ENCODE measurements at regions not wholly inside any gene's neighbourhood (a gene's known extent, or its start where the extent isn't known, plus 50 kb on each side); places are given as distances from the start of the nearest gene placed in this dataset.

DNA sequence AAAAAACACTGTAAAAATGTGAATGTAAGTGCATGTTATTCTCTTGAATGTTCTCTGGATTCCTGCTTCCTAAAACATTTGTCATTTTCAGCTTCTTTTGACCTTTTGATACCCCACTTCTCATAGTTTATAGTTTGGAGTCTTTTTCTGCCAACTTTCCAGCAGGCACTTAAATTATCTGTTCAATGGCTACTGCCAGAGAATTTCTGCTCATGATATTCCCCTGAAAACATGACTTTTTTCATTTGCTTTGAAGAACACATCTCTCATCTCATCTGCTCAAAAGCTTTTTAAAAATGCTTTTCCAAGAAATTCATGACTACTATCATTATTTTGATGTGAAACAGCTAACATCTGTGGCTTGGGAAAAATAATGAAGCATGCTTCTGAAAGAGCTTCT lies 269.7 kb upstream of the PCDH7 start:
- TF ChIP-seq, protein P1, sequence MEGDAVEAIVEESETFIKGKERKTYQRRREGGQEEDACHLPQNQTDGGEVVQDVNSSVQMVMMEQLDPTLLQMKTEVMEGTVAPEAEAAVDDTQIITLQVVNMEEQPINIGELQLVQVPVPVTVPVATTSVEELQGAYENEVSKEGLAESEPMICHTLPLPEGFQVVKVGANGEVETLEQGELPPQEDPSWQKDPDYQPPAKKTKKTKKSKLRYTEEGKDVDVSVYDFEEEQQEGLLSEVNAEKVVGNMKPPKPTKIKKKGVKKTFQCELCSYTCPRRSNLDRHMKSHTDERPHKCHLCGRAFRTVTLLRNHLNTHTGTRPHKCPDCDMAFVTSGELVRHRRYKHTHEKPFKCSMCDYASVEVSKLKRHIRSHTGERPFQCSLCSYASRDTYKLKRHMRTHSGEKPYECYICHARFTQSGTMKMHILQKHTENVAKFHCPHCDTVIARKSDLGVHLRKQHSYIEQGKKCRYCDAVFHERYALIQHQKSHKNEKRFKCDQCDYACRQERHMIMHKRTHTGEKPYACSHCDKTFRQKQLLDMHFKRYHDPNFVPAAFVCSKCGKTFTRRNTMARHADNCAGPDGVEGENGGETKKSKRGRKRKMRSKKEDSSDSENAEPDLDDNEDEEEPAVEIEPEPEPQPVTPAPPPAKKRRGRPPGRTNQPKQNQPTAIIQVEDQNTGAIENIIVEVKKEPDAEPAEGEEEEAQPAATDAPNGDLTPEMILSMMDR (IDR thresholded peaks at IDR 0.05; ENCODE audit: extremely low read depth, missing control alignments) = no peak
- no peak for DNase-seq (ENCODE audit: low spot score)

DNA sequence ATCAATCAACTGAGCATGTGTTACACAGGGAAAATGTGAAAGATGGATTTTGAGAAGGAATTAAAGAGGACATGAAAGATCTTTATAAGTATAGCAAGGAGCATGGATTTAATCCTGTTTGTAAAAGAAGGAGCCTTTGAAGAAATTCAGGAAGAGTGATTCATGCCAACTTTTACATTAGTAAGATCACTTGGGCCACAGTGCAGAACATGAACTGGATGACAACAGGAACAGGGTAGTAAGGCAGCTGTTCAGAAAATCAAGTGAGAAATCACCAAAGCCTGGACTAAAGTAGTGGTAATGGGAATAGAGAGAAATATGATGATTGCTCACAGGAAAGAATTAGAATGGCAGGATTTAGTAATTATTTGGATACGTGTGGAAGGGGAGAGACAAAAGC lies 265.7 kb upstream of the PCDH7 start:
- DNase-seq (ENCODE audit: low spot score) = no peak
- TF ChIP-seq, protein P1 (IDR thresholded peaks at IDR 0.05; ENCODE audit: extremely low read depth, missing control alignments) = no peak

DNA sequence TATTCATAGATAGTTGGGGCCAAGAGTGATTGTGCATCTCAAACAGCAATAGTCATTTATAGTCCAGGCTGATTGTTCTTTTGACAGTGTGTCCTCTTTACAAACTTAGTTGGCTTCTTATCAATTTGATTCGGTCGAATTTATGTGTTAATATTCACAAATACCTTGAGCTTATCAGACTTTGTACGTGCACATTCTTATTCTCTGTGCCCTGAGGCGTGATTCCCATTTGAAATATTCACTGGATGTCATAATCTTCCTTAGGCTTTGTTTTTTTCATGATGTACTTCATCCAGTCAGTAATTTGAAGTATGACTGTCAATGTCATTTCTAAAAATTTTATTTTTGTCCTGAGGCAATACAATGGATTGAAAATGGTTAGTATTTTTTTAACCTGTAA lies 263.5 kb upstream of the PCDH7 start:
- TF ChIP-seq, protein P1 (IDR thresholded peaks at IDR 0.05; ENCODE audit: extremely low read depth, missing control alignments) = no peak
- DNase-seq (ENCODE audit: low spot score) = no peak

DNA sequence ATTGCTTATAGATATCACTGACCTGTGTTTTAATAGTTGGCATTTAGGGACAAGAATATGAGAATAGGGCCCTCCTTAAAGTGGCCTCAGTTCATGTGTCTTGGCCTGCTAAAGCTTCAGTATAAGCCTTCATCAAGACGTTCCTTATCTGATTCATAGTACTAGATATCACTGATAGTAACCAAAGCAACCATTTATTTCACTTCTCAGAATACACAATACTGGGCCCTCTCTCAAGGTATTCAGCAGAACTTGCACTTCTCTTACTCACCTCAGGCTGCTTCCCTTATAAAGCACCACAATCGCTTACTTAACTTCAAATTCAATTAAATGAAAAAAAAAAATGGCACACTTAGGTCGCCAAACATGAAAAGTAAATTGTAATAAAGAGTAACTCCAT lies 259.4 kb upstream of the PCDH7 start:
- no peak for DNase-seq (ENCODE audit: low spot score)
- TF ChIP-seq, protein P1 (IDR thresholded peaks at IDR 0.05; ENCODE audit: extremely low read depth, missing control alignments) = no peak

DNA sequence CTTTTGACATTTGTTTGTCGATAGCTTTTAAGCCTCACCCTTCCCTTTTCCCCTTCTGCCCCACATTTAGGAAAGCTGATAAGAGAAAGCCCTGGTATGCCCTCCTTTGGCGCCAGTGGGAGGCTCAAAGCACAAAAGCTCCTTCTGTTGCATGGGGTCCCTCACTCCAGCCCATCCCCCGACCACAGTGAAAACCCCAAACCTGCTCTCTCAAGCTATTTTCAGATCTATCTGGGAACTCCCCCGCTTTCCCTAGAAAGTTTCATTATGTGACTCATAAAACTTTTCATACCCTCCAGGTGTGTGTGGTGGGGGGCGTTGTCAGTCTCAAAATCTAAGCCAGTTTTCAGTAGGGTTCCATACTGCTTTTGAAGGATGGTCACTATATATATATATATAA lies 259.0 kb upstream of the PCDH7 start:
- DNase-seq (ENCODE audit: low spot score) = no peak

DNA sequence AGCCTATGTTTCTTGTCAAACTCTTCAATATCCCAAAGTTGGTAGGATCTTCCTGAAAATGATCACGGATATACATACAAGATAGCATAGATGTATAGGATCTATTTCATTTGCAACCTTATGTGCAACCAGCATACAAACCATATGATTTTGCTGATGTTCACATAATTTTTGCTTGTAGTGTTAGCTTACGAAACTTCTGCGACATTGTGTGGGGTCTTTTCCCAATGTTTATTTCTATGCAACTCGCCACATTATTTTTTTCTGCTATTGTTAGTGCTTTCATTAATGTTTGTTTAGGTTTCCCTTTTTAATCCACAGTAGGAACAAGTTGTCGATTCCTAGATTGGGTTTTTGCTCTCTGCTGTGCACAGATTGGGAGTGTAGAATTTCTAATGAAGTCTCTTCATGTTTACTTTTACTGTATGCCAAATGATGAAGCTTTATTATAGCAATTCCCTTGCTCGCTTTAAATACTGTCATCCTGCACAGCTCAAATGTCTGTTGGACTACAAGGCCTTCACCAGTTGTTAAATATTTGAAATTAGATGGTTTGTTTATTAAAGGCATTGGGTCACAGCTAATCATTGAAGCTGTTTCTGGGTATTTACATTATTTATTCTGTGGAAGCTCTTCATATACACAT lies 257.6 kb upstream of the PCDH7 start:
- TF ChIP-seq, protein P1 (IDR thresholded peaks at IDR 0.05; ENCODE audit: extremely low read depth, missing control alignments) = no peak
- no peak for DNase-seq (ENCODE audit: low spot score)

More for the DNA sequence above, 259.0 kb upstream of the PCDH7 start:
- TF ChIP-seq, protein P1 (IDR thresholded peaks at IDR 0.05; ENCODE audit: extremely low read depth, missing control alignments) = no peak

DNA sequence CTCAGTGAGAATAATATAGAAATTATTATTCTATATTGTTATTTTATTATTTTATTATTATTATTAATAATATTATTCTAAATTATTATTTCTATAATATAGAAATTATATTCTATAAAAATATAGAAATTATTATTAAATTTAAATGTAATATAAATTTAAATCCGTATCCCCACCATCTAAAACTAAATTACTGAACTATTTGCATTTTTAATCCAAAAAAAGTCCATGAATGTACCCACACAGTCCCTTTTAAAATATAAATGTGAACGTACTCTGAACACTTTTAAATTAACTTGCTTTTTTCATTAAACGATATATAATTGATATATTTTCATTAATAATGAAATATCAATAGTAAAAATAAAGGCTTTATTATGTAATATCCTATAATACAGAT lies 248.3 kb upstream of the PCDH7 start:
- TF ChIP-seq, protein P1 (IDR thresholded peaks at IDR 0.05; ENCODE audit: extremely low read depth, missing control alignments) = no peak
- DNase-seq (ENCODE audit: low spot score) = no peak

Measured in GM20000 (cell line).